ENCODE measurements at regions not wholly inside any gene's neighbourhood (a gene's known extent, or its start where the extent isn't known, plus 50 kb on each side); places are given as distances from the start of the nearest gene placed in this dataset.

DNA sequence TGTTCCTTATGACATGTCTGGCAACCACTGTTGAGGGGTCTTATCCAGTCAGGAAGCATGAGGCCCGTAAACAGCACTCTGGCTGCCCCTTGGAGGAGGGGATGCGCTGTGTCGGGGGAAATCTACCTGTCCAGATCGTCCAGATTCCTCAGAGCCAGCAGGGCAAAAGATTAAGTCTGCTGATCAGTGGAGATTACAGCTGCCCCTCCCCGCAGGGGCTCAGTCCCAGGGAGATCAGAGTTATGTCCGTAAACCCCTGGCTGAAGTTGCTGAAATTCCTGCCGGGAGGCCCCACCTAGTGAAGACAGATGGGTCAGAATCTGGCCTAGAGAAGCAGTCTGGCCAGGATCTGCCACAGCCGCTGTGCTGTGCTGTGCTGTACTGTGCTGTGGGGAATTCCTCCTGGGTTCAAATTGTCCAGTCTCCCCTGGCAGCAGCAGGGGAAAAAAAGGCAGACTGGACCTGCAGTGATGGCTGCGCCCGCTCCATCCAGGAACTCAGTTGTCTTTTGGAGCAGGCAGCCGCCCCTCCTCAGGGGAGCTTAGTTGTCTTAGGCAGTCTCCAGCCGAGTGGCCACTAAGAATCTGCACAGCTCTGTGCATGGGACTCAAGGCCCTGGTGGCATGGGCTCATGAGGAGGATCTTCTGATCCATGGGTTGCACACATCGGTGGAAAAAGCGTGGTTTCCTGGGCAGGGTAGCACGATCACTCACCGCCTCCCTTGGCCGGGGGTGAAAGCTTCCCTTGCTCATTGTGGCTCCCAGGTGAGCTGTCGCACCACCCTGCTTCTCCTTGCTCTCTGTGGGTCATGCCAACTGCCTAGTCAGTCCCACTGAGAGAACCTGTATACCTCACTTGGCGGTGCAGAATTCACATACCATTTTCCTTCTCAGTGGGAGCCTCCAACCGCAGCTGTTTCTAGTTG lies 1368.8 kb upstream of the ADGRB3 start:
- no peak for DNase-seq (ENCODE audit: low spot score)
- ChIA-PET POLR2A (ENCODE audit: low non-redundant PET) (no interaction called here), CTCF (no interaction called here)
- Histone ChIP-seq H3K36me3 (ENCODE audit: insufficient read depth, low read length, poor library complexity, severe bottlenecking) (no peaks in the 10 kb centered on the region), H3K4me3 (ENCODE audit: low read depth, low read length, poor library complexity, severe bottlenecking) (no peak overlapping the region), H3K27me3 (replicated peaks; ENCODE audit: insufficient read depth, low read depth, low read length, poor library complexity) (no peaks in the 10 kb centered on the region), H3K9me3 (ENCODE audit: low read depth, low read length, poor library complexity, severe bottlenecking) (no peaks in the 10 kb centered on the region), H3K27ac (ENCODE audit: low read depth, low read length, poor library complexity, severe bottlenecking) (no peak overlapping the region), H3K4me1 (ENCODE audit: insufficient read depth, low read length, poor library complexity, severe bottlenecking) (no peaks in the 10 kb centered on the region)
- no TSS peak for BruUV-seq (replicated peaks)
- TF ChIP-seq, protein P1, sequence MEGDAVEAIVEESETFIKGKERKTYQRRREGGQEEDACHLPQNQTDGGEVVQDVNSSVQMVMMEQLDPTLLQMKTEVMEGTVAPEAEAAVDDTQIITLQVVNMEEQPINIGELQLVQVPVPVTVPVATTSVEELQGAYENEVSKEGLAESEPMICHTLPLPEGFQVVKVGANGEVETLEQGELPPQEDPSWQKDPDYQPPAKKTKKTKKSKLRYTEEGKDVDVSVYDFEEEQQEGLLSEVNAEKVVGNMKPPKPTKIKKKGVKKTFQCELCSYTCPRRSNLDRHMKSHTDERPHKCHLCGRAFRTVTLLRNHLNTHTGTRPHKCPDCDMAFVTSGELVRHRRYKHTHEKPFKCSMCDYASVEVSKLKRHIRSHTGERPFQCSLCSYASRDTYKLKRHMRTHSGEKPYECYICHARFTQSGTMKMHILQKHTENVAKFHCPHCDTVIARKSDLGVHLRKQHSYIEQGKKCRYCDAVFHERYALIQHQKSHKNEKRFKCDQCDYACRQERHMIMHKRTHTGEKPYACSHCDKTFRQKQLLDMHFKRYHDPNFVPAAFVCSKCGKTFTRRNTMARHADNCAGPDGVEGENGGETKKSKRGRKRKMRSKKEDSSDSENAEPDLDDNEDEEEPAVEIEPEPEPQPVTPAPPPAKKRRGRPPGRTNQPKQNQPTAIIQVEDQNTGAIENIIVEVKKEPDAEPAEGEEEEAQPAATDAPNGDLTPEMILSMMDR (conservative IDR thresholded peaks at IDR 0.05; ENCODE audit: low read depth, low read length): no peak
- TF ChIP-seq EZH2 (IDR thresholded peaks at IDR 0.05; ENCODE audit: borderline replicate concordance, low read depth, low read length, poor library complexity, severe bottlenecking): no peak
- intact Hi-C loops (cut with micrococcal nuclease; ENCODE audit: unreplicated experiment): no loop called here

- POLR2A ChIA-PET (ENCODE audit: low non-redundant PET): no interaction called here
- intact Hi-C loops (cut with micrococcal nuclease; ENCODE audit: unreplicated experiment): loop anchor here (10.0 kb wide), 1 partner anchor 972 kb away; no protein-coding TSS in a partner anchor
- no peak overlapping the region for H3K4me3 ChIP-seq (ENCODE audit: low read depth, low read length, poor library complexity, severe bottlenecking)
- H3K27ac ChIP-seq (ENCODE audit: low read depth, low read length, poor library complexity, severe bottlenecking): peak overlapping the region; percentile 34
- H3K9me3 ChIP-seq (ENCODE audit: low read depth, low read length, poor library complexity, severe bottlenecking): peaks cover 10% of the 10 kb centered on the region
- no peaks in the 10 kb centered on the region for H3K27me3 ChIP-seq (replicated peaks; ENCODE audit: insufficient read depth, low read depth, low read length, poor library complexity)
- TF ChIP-seq, protein P1 (conservative IDR thresholded peaks at IDR 0.05; ENCODE audit: low read depth, low read length): no peak
- no peak for TF ChIP-seq EZH2 (IDR thresholded peaks at IDR 0.05; ENCODE audit: borderline replicate concordance, low read depth, low read length, poor library complexity, severe bottlenecking)
- H3K4me1 ChIP-seq (ENCODE audit: insufficient read depth, low read length, poor library complexity, severe bottlenecking): peaks cover 17% of the 10 kb centered on the region
- peak; percentile 83 for DNase-seq (ENCODE audit: low spot score)
- peaks cover 9% of the 10 kb centered on the region for H3K36me3 ChIP-seq (ENCODE audit: insufficient read depth, low read length, poor library complexity, severe bottlenecking)
- BruUV-seq (replicated peaks): no TSS peak
- CTCF ChIA-PET: no interaction called here
Measured at GRCh38 chr6:67252663-67253062, 1382.4 kb upstream of the ADGRB3 start.

DNA sequence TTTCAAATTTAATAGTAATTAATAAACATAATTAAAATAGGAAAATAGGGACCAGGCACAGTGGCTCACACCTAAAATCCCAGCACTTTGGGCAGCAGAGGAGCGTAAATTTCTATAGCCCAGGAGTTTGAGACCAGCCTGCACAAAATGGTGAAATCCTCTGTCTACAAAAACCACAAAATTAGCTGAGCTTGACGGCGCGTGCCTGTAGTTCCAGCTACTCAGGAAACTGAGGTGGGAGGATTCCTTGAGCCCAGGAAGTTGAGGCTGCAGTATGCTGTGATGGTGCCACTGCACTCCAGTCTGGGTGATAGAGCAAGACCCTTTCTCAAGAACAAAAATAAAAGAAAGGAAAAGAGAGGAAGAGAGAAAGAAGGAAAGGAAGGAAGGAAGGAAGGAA lies 1387.0 kb upstream of the ADGRB3 start:
- POLR2A ChIA-PET (ENCODE audit: low non-redundant PET): no interaction called here
- H3K27ac ChIP-seq (ENCODE audit: low read depth, low read length, poor library complexity, severe bottlenecking): peak overlapping the region; percentile 91
- DNase-seq (ENCODE audit: low spot score): peak; percentile 92
- no peak for TF ChIP-seq EZH2 (IDR thresholded peaks at IDR 0.05; ENCODE audit: borderline replicate concordance, low read depth, low read length, poor library complexity, severe bottlenecking)
- TF ChIP-seq, protein P1 (conservative IDR thresholded peaks at IDR 0.05; ENCODE audit: low read depth, low read length): no peak
- peaks cover 19% of the 10 kb centered on the region for H3K36me3 ChIP-seq (ENCODE audit: insufficient read depth, low read length, poor library complexity, severe bottlenecking)
- no TSS peak for BruUV-seq (replicated peaks)
- intact Hi-C loops (cut with micrococcal nuclease; ENCODE audit: unreplicated experiment): loop anchor here (1.0 to 10.0 kb wide), 3 partner anchors 154 to 323 kb away; no protein-coding TSS in a partner anchor
- peaks cover 10% of the 10 kb centered on the region for H3K9me3 ChIP-seq (ENCODE audit: low read depth, low read length, poor library complexity, severe bottlenecking)
- no peaks in the 10 kb centered on the region for H3K27me3 ChIP-seq (replicated peaks; ENCODE audit: insufficient read depth, low read depth, low read length, poor library complexity)
- CTCF ChIA-PET: interaction anchor here (0.7 kb wide), 2 partner anchors 171 to 1066 kb away, joined by 3 to 11 read pairs; no protein-coding TSS in a partner anchor
- H3K4me1 ChIP-seq (ENCODE audit: insufficient read depth, low read length, poor library complexity, severe bottlenecking): peaks cover 22% of the 10 kb centered on the region
- no peak overlapping the region for H3K4me3 ChIP-seq (ENCODE audit: low read depth, low read length, poor library complexity, severe bottlenecking)

All from A673 (cell line).